Hematopoietic multipotent progenitor cell (in vitro differentiated cells): ENCODE measurements at regions not wholly inside any gene's neighbourhood (a gene's known extent, or its start where the extent isn't known, plus 50 kb on each side); places are given as distances from the start of the nearest gene placed in this dataset.

Experiments
- DNase-seq, 3 donors: peaks; one replicate each; pipeline ENCODE4 v3.0.0-alpha.2; 2011 to 2015; ENCODE audit warnings: low read depth in 2 of 3, low spot score in 2 of 3

DNA sequence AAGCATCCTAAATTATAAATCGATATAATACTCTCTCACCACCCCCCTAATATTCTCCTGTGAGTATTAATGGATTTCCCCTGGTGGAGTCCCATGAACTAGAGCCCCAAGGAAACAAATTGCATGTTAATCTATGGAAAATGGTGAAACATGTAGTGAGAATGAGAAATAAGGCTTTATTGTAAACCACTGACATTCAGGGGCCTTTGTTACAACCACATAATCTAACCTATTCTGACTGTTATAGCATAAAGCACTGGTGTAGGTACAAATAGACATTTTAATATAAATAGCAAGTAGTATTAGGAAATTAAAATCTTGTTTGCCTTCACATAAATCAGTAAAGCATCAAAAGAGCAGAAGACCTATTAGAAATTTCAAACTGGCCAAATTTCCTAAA is 65.3 kb upstream of the TLK1 start:
- DNase-seq, result no peak

DNA sequence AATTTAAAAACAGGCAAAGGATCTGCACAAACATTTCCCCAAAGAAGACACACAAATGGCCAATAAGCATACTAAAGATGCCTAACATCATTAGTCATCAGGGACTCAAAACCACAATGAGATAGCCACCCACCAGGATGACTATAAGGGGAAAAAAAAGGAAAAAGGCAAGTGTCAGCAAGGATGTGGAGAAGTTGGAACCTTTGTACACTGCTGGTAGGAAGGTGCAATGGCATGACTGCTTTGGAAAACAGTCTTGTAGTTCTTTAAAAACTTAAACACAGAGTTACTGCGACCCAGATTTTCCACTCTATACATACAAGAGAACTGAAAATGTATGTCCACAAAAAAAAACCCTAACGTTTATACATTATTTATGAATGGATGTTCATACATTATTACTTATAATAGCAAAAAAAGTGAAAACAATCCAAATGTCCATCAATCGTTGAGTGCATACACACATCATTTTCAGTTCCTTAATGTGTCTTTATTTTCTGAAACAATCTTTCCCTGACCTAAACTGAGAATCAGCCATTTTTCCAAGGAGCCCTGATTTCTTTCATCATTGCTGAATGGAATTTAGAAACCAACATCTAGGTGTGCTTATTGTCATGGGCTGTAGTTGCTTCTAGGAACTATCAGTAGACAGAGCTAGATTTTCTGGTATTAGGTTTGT is 64.7 kb upstream of the TLK1 start:
- no peak for DNase-seq

DNA sequence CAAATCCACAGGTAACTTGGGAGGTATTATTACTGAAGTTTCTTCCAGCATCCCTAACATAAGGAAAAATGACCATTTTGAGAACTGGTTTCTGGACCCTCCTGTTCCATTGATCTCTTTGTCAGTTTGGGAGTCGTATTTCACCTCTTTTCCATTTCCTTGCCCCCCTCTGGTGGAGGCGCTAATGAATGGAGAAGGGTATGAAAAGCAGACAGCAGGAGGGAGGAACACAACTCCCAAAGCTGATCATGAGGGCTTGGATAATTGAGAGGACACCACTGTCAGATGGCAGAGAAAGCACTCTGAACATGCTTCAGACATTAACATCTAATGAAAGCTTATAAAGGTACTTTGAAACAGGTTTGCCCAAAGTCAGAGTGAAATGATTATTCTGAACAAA is 56.6 kb upstream of the TLK1 start:
- no peak for DNase-seq

DNA sequence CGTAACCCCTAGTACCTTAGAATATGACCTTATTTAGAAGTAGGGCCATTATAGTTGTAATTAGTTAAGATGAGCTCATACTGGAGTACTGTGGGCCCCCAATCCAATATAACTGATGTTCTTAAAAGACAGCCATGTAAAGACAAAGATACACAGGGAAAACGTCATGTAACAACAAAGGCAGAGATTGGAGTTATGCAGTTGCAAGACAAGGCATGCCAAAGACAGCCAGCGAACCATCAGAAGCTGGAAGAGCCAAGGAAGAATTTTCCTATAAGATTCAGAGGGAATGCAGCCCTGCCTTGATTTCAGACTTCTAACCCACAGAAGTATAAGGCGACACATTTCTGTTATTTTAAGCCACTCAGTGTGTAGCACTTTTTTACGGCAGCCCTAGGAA is 55.9 kb upstream of the TLK1 start:
- DNase-seq, result no peak

DNA sequence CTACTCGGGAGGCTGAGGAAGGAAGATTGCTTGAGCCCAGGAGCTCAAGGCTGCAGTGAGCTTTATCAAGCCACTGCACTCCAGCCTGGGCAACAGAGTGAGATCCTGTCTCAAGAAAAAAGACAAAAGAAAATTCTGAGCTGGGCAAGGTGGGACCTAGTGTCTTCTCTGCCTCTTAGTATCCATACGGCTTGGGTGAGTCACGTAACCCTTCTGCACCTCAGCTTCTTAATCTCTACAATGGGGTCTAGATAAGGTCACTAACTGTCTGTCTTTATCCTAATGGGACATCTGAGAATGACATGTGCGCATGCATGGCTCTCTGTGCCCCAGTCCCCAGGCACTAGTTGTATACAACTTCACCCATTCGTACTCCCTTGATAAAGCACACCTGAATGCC is 53.4 kb upstream of the TLK1 start:
- DNase-seq, result no peak

DNA sequence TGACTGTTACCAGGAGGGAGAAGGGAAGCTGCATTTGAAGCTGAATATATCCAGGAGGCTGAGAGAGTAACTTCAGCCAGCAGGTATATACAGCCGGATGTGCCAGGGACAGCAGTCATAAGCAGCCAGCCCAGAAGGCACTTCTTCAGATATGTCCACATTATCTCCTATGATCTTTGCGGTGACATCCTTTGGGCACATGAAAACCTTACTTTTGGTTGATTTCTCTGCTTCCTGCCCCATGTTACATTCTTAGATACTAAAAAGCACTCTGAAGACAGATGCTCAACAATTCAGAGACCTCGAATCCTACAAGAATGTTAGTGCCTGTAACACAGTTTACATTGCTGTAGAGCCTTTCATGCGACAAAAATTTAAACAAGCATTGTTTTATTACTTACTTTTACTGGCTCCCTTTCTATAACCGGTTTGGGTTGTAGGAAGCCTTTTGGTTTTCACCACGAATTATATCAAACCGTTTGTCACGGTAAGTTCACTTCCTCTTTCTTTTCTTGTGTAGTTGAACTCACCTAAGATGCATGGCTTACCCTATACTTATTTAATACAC is 50.3 kb upstream of the TLK1 start:
- peak; percentile 17 to 81 (median 37) for DNase-seq
